T-cell (primary cell): ENCODE measurements at regions not wholly inside any gene's neighbourhood (a gene's known extent, or its start where the extent isn't known, plus 50 kb on each side); places are given as distances from the start of the nearest gene placed in this dataset.
"Not testable (repeated sequence)": the region's sequence is repeated elsewhere in the genome, so short reads cannot be mapped to it uniquely, and the experiment has no call there.

ENCODE experiments used
- ATAC-seq, 4 experiments: fragments of 200-7000 bp in 3 of 4; fragments of 150-1000 bp in 1 of 4; cut with Tn5 transposase; replicated peaks in 1 of 4; 1 replicate in 3 of 4; 2 replicates in 1 of 4; pipeline ENCODE4 v1.10.0; 2021; ENCODE audit warnings: moderate library complexity in 3 of 4, mild to moderate bottlenecking in 2 of 4, moderate number of reproducible peaks in 1 of 4
- CTCF ChIA-PET, 2 donors: fragments of 300-600 bp; sonication (Branson Sonifier 250); formaldehyde crosslinking; loops; one replicate each; lab custom pipeline; 2022; ENCODE audit warnings: antibody characterized with exemption in 2 of 2; lab: Charles Lee
- POLR2A ChIA-PET, 2 donors: fragments of 300-600 bp; sonication (Branson Sonifier 250); formaldehyde crosslinking; loops; one replicate each; lab custom pipeline; 2022; ENCODE audit warnings: antibody characterized with exemption in 2 of 2; lab: Charles Lee
- DNase-seq, 35 experiments: peaks; one replicate each; pipeline versions ENCODE4 v3.0.0 to v3.0.0-alpha.2; 2013 to 2023
- H3K27ac ChIP-seq: one replicate; pipeline ENCODE4 v1.5.1; 2013; ENCODE audit warnings: low read length
- H3K27me3 ChIP-seq, 2 experiments: replicated peaks in 1 of 2; 1 replicate in 1 of 2; 2 replicates in 1 of 2; pipeline versions ENCODE4 v1.6.1 to v1.7.0; 2013; ENCODE audit warnings: low read length in 1 of 2, mixed read lengths in 1 of 2; ENCODE audit not compliant: control insufficient read depth in 2 of 2, insufficient read depth in 2 of 2; ENCODE audit errors: extremely low read depth in 1 of 2
- H3K36me3 ChIP-seq, 2 donors: 1 replicate in 1 of 2; 2 replicates in 1 of 2; pipeline versions ENCODE4 v1.6.1 to v1.7.0; 2013; ENCODE audit warnings: low read length in 1 of 2; ENCODE audit not compliant: control insufficient read depth in 2 of 2, insufficient read depth in 1 of 2; ENCODE audit errors: extremely low read depth in 1 of 2
- H3K4me1 ChIP-seq, 2 experiments: 1 replicate in 1 of 2; 2 replicates in 1 of 2; pipeline versions ENCODE4 v1.6.1 to v1.7.0; 2013; ENCODE audit warnings: low read length in 2 of 2, mixed read lengths in 1 of 2; ENCODE audit not compliant: insufficient read depth in 2 of 2, control insufficient read depth in 1 of 2; ENCODE audit errors: extremely low read depth in 1 of 2
- H3K4me3 ChIP-seq, 2 donors: 1 replicate in 1 of 2; 2 replicates in 1 of 2; pipeline versions ENCODE4 v1.5.1 to v1.7.0; 2013; ENCODE audit warnings: mild to moderate bottlenecking in 2 of 2, low read length in 1 of 2, moderate library complexity in 1 of 2; ENCODE audit not compliant: control insufficient read depth in 1 of 2; ENCODE audit errors: extremely low read depth in 1 of 2
- H3K9me3 ChIP-seq: 2 replicates; pipeline ENCODE4 v1.7.0; 2013
- H3K27ac Mint-ChIP-seq, 2 donors: one replicate each; pipeline ENCODE4 v1.8.0; 2020 to 2021; ENCODE audit warnings: mild to moderate bottlenecking in 2 of 2, mixed read lengths in 2 of 2
- H3K27me3 Mint-ChIP-seq, 2 donors: one replicate each; pipeline ENCODE4 v1.8.0; 2021 to 2022; ENCODE audit warnings: mixed read lengths in 2 of 2
- H3K36me3 Mint-ChIP-seq: one replicate; pipeline ENCODE4 v1.8.0; 2021; ENCODE audit warnings: mixed read lengths
- H3K4me1 Mint-ChIP-seq, 3 donors: one replicate each; pipeline ENCODE4 v1.8.0; 2020 to 2022; ENCODE audit warnings: mixed read lengths in 3 of 3, mild to moderate bottlenecking in 1 of 3
- H3K4me3 Mint-ChIP-seq, 3 donors: one replicate each; pipeline ENCODE4 v1.8.0; 2020 to 2022; ENCODE audit warnings: mild to moderate bottlenecking in 3 of 3, mixed read lengths in 3 of 3, moderate library complexity in 3 of 3
- H3K9me3 Mint-ChIP-seq, 3 donors: one replicate each; pipeline ENCODE4 v1.8.0; 2020 to 2022; ENCODE audit warnings: mixed read lengths in 3 of 3
- WGBS: methylation state at CpG from one replicate; pipeline ENCODE4 v1.1.5; 2013; ENCODE audit warnings: missing lambda C conversion rate; ENCODE audit not compliant: insufficient coverage; 5-methylcytosine and 5-hydroxymethylcytosine counted together

DNA sequence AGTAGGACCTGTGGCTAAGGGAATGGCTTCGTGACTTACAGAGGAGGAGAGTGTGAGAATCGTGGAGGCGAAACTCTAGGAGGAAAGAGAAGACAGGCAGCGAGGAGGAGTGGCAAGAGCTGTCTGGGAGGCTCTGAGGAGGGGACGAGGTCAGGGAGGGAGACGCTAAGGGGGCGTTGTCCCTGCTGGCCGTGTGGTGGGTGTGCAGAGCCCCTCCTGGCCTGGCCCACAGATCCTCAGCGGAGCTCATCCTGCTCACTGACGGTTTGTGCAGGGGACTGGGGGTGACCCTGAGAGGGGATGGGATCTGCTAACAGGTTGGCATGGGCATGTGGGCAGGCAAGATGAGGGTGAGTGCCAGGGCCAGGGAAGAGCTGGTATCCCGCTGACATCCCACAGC, 56.5 kb upstream of the PRR5 start:
- ChIA-PET CTCF (interaction anchor here in 1 of 2 donors (0.6 kb wide), 1 partner anchor 20 kb away, joined by 7 read pairs; no protein-coding TSS in a partner anchor), POLR2A (no interaction called here)
- H3K4me1 ChIP-seq, result peaks cover 0 to 3% of the 10 kb centered on the region in 2 experiments
- Mint-ChIP-seq H3K4me3 (no peak overlapping the region), H3K4me1 (no peaks in the 10 kb centered on the region), H3K9me3 (no peaks in the 10 kb centered on the region), H3K27me3 (no peaks in the 10 kb centered on the region), H3K27ac (no peak overlapping the region), H3K36me3 (no peaks in the 10 kb centered on the region)
- no peak overlapping the region for H3K27ac ChIP-seq
- H3K27me3 ChIP-seq, result peaks cover 0 to 6% of the 10 kb centered on the region in 2 experiments
- ATAC-seq (no peak), DNase-seq (no peak)
- WGBS, result 80% methylated on average over 8 of the region's 11 CpGs
- H3K9me3 ChIP-seq, result no peaks in the 10 kb centered on the region
- no peaks in the 10 kb centered on the region for H3K36me3 ChIP-seq
- H3K4me3 ChIP-seq, result no peak overlapping the region

DNA sequence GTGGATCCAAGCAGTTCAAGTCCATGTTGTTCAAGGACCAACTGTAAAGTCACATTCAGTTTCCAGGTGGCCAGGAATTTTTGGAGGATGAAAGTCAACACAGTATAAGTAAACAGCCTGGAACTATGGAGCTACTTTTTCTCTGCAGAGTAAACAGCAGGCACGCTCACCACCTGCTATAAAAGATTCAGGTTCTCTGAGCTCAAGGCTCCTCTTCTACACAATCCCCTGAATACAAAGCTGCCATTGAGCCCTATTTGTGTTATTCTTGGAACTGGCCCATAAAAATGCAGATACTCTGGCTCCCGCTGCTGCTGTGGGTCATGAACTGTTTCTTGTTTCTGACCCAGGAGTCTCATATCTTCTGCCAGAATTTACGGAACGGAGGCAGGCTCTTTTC, 56.9 kb upstream of the PRR5 start:
- Mint-ChIP-seq H3K27me3 (no peaks in the 10 kb centered on the region), H3K4me3 (no peak overlapping the region), H3K27ac (no peak overlapping the region), H3K36me3 (no peaks in the 10 kb centered on the region), H3K4me1 (no peaks in the 10 kb centered on the region), H3K9me3 (no peaks in the 10 kb centered on the region)
- no peaks in the 10 kb centered on the region for H3K36me3 ChIP-seq
- H3K27ac ChIP-seq, result no peak overlapping the region
- 93% methylated on average over 4 of the region's 4 CpGs for WGBS
- peaks cover 0 to 7% of the 10 kb centered on the region in 2 experiments for H3K4me1 ChIP-seq
- no peak overlapping the region for H3K4me3 ChIP-seq
- DNase-seq, result no peak
- no peaks in the 10 kb centered on the region for H3K9me3 ChIP-seq
- POLR2A ChIA-PET, result no interaction called here
- H3K27me3 ChIP-seq, result peaks cover 0 to 10% of the 10 kb centered on the region in 2 experiments
- CTCF ChIA-PET, result interaction anchor here in 1 of 2 donors (1.5 kb wide), 1 partner anchor 651 kb away, joined by 3 read pairs; no protein-coding TSS in a partner anchor
- no peak for ATAC-seq

DNA sequence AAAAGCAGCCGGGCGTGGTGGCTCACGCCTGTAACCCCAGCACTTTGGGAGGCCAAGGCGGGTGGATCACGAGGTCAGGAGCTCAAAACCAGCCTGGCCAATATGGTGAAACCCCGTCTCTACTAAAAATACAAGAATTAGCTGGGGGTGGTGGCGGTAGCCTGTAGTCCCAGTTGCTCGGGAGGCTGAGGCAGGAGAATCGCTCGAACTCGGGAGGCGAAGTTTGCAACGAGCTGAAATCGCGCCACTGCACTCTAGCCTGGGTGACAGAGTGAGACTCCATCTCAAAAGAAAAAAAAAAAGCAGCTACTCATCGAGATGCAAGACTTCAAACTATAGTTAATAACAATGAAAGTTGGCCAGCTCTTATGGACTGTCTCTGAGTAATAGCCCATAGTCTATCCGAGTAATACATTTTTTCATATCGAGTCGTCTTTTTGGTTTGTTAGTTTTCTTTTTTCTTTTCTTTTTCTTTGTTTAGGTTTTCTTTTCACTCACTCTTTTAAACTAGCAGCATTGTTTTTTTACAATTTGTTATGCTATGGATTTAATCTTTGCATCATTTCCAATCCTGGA, 58.4 kb upstream of the PRR5 start:
- WGBS, result 93% methylated on average over 9 of the region's 19 CpGs
- H3K4me3 ChIP-seq, H3K9me3 ChIP-seq, H3K27me3 Mint-ChIP-seq, H3K36me3 Mint-ChIP-seq, H3K4me1 Mint-ChIP-seq, H3K27ac Mint-ChIP-seq, H3K27ac ChIP-seq, ATAC-seq, H3K4me3 Mint-ChIP-seq, H3K36me3 ChIP-seq, DNase-seq, H3K9me3 Mint-ChIP-seq: not testable (repeated sequence)
- CTCF ChIA-PET, result interaction anchor here in 1 of 2 donors (0.7 to 1.5 kb wide), 2 partner anchors 494 to 650 kb away, joined by 3 read pairs; no protein-coding TSS in a partner anchor
- Histone ChIP-seq H3K27me3 (peaks cover 0 to 19% of the 10 kb centered on the region in 2 experiments), H3K4me1 (peaks cover 0 to 12% of the 10 kb centered on the region in 2 experiments)
- POLR2A ChIA-PET, result interaction anchor here in 1 of 2 donors (0.6 kb wide), 1 partner anchor 22 kb away, joined by 4 read pairs; no protein-coding TSS in a partner anchor

DNA sequence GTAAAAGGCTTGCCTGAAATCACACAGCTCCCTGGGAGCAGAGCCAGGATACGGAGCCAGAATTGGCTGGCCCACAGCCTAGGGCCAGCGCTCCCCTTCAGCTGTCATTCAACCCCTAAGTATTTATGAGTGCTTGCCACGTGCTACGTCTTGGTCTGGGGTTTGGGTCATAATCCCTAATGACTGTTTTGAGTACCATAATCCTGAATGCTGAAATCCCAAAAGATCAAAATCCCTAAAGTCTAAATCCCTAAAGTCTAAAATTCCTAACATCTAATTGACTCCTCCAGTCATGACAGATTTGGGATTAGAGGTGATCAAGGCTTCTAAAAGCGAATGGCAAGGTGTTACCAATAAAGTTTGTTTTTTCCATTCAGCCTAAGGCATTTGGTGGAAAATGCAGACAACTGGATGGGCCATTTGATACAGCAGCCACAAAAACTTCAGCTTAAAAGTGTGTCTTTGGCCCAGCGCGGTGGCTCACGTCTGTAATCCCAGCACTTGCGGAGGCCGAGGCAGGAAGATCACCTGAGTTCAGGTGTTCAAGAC, 59.8 kb upstream of the PRR5 start:
- Histone ChIP-seq H3K27me3 (peaks cover 0 to 17% of the 10 kb centered on the region in 2 experiments), H3K4me1 (peaks cover 0 to 12% of the 10 kb centered on the region in 2 experiments), H3K27ac (no peak overlapping the region), H3K9me3 (no peaks in the 10 kb centered on the region), H3K4me3 (no peak overlapping the region), H3K36me3 (no peaks in the 10 kb centered on the region)
- H3K4me1 Mint-ChIP-seq, result no peaks in the 10 kb centered on the region
- ChIA-PET CTCF (interaction anchor here in 1 of 2 donors (0.8 kb wide), 1 partner anchor 42 kb away, joined by 3 read pairs; no protein-coding TSS in a partner anchor), POLR2A (no interaction called here)
- H3K9me3 Mint-ChIP-seq, result no peaks in the 10 kb centered on the region
- no peak for ATAC-seq
- no peak for DNase-seq
- H3K4me3 Mint-ChIP-seq, result no peak overlapping the region
- no peaks in the 10 kb centered on the region for H3K27me3 Mint-ChIP-seq
- no peaks in the 10 kb centered on the region for H3K36me3 Mint-ChIP-seq
- no peak overlapping the region for H3K27ac Mint-ChIP-seq
- WGBS, result 93% methylated on average over 8 of the region's 10 CpGs

DNA sequence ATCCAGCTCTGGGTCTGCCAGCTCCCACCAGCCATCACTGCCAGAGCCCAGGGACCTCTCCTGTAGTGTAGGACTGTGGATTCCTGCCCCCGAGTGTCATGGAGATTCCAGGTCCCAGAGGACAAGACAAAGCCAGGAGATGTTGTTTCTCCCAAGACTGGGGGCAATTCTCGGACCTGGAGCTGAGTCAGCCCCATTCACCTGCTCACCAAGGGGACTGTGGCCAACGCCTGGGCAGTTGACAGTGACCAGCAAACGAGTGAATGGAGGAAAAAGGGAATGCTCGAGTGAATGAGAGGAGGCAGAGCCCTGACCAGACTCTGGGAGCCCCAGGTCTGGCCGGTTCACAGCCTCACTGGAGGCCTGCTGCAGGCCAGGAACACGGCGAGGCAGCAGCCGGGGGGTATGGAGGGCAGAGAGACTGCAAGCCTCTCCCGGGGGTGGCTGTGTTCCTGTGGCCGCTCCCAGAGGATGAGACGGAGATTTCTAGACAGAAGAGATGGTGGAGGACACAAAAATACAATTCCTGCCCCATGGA, 61.3 kb upstream of the PRR5 start:
- H3K4me3 ChIP-seq, result no peak overlapping the region
- H3K27ac Mint-ChIP-seq, result no peak overlapping the region
- 82% methylated on average over 9 of the region's 12 CpGs for WGBS
- H3K9me3 ChIP-seq, result no peaks in the 10 kb centered on the region
- no peak overlapping the region for H3K27ac ChIP-seq
- ATAC-seq (no peak), DNase-seq (no peak)
- no peaks in the 10 kb centered on the region for H3K4me1 Mint-ChIP-seq
- ChIA-PET POLR2A (no interaction called here), CTCF (no interaction called here)
- H3K9me3 Mint-ChIP-seq, result no peaks in the 10 kb centered on the region
- H3K27me3 ChIP-seq, result peaks cover 0 to 17% of the 10 kb centered on the region in 2 experiments
- H3K4me3 Mint-ChIP-seq, result no peak overlapping the region
- peaks cover 0 to 12% of the 10 kb centered on the region in 2 experiments for H3K4me1 ChIP-seq
- H3K27me3 Mint-ChIP-seq, result no peaks in the 10 kb centered on the region
- no peaks in the 10 kb centered on the region for H3K36me3 ChIP-seq
- no peaks in the 10 kb centered on the region for H3K36me3 Mint-ChIP-seq

DNA sequence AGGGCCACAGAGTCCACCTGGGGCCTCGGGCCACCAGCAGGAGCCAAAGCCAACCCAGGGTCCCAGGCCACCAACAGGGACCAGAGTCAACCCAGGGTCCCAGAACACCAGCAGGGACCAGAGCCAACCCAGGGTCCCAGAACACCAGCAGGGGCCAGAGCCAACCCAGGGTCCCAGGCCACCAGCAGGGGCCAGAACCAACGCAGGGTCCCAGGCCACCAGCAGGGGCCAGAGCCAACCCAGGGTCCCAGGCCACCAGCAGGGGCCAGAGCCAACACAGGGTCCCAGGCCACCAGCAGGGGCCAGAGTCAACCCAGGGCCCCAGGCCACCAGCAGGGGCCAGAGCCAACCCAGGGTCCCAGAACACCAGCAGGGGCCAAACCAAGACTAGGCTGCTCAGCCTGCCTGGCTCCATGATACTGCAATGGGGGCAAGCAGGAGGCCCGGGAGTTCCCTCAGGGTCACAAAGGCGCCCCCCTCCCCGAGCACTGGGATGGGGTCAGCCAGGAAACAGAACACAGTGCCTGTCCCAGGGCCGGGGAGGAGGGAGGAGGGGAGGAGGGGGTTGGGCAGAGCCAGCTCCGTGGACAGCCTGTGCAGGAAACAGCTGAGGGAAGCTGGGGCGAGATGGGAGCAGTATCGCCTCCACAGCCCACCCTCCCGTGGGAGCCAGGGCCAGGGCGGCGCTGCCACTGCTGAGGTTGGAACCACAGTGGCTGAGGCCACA, 62.0 kb upstream of the PRR5 start:
- Mint-ChIP-seq H3K4me3 (no peak overlapping the region), H3K9me3 (no peaks in the 10 kb centered on the region), H3K27me3 (no peaks in the 10 kb centered on the region), H3K36me3 (no peaks in the 10 kb centered on the region), H3K4me1 (peaks cover 0 to 2% (median under 1%) of the 10 kb centered on the region in 3 donors), H3K27ac (no peak overlapping the region)
- Histone ChIP-seq H3K4me3 (no peak overlapping the region), H3K9me3 (no peaks in the 10 kb centered on the region), H3K4me1 (peaks cover 0 to 13% of the 10 kb centered on the region in 2 experiments), H3K36me3 (no peaks in the 10 kb centered on the region), H3K27ac (no peak overlapping the region), H3K27me3 (peaks cover 0 to 17% of the 10 kb centered on the region in 2 experiments)
- ChIA-PET CTCF (no interaction called here), POLR2A (no interaction called here)
- 38% methylated on average over 10 of the region's 12 CpGs for WGBS
- ATAC-seq (no peak), DNase-seq (no peak)
